ENCODE measurements at regions not wholly inside any gene's neighbourhood (a gene's known extent, or its start where the extent isn't known, plus 50 kb on each side); places are given as distances from the start of the nearest gene placed in this dataset.
A peak's percentile ranks its signal among the peaks of the same experiment; 100 is the strongest.
"Not testable (repeated sequence)": the region's sequence is repeated elsewhere in the genome, so short reads cannot be mapped to it uniquely, and the experiment has no call there.

DNA sequence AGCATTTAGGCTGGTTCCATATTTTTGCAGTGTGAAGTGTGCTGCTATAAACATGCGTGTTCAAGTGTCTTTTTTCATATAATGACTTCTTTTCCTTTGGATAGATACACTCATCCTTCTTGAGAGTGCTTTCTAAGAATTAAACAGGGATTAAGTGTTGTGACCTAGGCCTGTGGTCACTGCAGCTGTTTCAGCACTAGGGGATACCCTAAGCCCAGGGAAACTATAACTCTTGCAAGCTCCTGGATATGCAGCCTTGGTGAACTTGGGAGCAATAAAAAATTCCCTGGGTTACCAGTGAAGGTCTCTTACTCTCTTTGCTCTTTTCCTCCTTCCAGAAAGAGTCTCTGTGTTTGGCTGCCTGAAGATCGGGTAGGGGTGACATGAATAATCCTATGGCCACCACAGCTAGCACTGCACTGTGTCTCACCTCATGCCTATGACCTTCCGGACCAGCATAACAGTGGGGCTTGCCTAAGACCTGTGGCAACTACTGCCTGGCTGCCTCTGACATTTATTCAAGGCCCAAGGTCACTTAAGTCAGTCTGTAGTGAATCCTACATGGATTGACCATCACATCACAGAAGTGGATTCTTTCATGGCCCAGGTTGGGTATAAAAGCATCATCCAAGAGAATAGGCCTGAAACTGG lies 799.7 kb downstream of the DACH1 start:
- peak; percentile 46 for DNase-seq

DNA sequence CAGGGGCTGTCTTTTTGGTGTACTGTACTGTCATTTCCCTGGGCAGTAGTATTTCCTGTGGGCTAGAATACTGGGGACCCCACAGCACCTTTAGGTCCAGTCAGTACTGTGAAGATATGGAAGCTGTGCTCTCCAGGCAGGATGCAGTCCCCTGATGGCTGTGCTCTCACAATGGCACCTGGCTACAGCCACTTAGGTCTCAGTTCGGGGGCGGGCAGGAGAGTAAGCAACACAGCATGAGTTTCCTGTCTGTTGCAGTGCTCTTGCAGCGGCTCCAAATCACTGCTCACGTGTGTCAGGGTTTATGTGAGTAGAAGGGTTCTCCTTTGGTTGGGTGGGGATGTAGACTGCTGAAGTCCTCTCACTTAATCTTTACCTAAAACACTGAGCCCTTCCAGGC lies 810.4 kb downstream of the DACH1 start:
- DNase-seq, result peak; percentile 65

DNA sequence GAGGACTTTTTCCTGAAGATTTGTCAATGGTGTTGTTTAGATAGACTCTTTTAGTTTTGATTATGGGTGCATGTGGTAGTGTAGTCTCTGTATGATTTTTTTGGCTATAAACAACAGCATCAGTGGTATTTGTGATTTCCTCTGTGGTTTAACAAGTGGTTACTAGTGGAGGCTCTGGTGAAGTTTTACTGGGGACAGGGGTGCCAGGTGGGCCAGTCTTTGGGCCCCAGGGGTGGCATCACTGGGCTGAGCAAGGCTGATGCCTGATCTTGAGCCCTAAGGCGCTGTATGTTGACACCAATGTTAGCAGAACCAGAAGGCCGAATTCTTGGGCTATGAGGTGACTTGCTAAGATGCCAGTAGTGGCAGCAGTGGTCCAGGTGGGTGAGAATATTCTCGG lies 811.4 kb downstream of the DACH1 start:
- no peak for DNase-seq

DNA sequence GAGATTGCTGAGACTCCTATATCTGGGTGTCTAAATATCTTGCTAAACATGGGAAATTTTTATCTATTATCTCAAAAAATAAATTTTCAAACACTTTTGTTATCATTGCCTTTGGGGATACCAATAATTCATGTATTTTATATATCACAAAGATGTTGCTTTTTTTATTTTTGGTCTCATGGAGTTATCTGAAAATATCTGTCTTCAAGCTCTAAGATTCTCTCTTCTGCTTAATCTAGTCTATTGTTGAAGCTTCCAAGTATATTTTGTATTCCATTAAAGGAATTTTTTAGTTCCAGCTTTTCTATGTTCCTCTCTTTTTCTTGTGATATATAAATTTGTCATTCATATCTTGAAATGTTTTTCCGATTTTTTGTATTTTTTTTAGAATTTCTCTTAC lies 812.0 kb downstream of the DACH1 start:
- DNase-seq, result no peak

DNA sequence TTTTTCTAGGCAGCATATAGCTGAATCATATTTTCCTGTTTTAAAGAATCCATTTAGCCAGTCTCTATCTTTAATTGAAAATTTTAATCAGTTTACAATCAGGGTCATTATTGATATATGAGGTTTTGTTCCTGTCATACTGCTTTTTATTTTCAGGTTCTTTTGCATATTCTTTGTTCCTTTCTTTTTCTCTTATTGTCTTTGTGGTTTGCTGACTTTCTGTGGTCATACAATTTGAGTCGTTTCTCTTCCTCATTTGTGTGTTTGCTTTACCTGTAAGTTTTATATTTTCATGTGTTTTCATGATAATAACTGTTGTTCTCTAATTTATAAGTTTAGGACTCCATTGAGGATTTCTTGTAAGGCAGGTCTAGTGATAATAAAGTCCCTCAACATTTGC lies 812.6 kb downstream of the DACH1 start:
- no peak for DNase-seq

DNA sequence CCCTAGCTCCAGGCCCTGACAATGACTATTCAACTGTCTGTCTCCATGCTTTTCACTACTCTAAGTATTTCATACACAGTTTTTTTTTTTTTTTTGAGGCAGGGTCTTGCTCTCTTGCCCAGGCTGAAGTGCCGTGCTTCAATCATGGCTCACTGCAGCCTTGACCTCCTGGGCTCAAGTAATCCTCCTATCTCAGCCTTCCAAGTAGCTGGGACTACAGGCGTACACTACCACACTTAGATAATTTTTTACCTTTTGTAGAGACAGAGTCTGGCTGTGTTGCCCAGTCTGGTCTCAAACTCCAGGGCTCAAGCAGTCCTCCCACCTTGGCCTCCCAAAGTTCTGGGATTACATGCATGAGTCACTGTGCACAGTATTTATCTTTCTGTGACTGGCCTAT lies 815.4 kb downstream of the DACH1 start:
- no peak for DNase-seq

DNA sequence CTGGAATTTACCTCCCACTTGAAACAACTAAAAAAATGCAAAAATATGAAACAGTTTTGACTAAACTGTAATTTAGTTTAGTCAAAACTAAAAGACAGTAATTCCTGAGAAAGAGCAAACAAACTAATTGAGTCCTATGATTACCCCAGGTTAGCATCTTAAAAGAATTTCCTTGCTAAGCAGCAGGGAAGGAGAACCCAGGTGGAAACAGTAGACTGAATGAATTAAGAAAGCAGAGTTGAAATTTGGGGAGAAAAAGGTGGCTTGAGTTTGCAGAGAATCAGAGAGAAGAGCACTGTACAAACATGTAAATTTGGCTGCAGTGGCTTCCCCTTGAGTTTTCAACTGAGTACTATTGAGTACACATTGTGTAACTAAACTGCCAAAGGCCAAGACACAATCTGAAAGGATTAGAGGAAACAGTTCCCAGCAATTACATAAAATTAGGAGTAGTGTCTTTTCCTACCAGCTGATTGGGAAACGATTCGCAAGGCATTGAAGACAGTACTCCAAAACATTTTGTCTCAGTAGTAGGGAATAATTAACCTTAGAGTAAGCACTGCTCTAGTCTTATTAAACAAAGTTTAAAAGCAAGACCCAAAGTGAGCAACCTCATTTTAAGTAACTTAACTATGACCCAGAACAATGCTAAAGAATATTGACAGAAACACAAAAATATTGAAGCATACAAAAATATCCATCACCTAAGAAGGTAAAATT lies 820.5 kb downstream of the DACH1 start:
- no peak for DNase-seq

DNA sequence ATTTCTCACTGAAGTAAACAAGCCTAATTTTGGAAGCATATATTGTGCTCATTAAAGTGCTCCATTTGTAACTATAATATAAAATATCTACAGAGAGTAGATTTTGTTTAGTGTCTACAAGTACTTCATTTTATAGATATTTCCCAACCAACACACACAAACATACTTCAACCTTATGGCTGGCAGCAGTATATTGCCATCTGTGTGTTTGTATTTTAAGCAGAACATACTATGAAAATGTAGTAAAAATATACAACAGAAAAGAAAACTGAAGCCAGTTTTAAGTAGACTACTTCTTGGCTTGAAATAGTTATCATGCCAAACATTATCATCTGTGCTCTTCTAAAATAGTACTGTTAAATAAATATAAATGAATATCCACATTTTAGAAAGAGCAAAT lies 821.9 kb downstream of the DACH1 start:
- DNase-seq, result no peak

DNA sequence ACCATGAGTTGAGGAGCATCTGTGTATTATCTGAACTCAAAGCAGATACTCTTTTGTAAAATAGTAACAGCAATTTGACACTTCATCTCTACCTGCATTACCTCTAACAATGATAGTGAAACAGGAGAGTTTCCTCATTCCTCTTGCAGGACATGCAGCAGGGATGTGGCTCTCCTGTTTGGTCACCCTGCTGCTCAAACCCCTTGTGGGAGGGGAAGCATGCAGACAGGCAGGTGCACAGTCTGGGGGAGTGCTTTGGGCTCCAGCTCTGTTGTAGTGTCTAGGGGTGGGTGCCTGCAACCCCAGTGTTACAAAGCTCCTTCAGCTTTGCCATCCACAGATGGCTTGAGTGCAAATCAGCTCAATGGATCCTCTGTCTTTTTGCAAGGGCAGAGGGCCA lies 827.6 kb downstream of the DACH1 start:
- peak; percentile 38 for DNase-seq

DNA sequence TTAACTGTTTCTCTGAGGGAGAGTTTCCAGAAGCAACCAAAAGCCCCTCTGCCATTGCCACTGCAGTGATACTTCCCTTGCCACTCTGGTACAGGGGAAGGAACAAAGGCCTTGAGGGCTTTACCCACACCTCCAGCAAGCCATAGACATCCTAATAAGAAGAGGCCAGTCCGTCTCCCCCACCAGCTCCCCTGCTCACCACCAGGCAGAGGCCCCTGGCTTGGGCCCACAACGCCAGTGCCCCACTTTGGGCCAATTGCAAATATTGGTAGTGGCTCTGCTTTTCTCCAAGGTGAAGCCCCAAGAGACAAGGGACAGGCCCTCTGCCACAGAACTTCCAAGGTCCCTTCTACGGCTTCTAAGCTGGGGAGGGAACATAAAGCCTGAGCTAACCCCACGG lies 833.0 kb downstream of the DACH1 start:
- DNase-seq, result no peak

DNA sequence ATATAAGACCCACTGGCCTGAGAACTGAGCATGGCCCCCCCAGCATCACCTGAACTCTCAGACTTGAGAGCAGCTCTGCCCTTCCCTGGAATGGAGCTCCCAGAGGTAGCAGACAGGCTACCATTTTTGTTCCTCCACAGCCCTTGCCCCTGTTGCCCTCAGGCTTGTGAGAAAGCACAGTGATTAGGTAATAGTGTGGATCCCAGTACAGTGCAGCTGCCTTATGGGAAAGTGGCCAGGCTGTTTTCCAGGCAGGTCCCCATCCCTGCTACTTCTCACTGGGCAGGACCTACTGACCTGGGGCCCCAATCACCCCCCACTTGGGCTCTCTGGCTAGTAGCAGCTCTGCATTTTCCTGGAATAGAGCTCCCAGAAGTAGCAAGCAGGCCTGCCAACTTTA lies 834.0 kb downstream of the DACH1 start:
- DNase-seq, result no peak

DNA sequence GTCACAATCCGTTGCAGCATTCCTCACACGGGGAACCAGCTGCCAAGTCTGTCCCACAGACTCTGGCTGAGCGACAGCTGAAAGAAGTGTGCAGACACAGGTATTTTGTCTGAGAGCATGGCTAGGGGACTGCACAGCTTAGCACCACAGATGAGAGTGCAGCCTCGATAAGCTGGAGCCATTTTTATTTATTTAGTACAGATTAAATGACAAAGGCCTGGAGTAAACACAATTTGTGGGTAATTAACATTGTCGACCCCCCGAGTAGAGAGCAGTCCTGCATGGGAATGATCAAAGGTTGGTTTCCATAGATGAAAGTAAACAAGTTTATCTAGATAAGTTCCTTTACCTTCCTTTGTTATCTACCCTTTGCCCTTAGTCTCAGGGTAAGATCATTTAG lies 836.2 kb downstream of the DACH1 start:
- DNase-seq, result no peak

DNA sequence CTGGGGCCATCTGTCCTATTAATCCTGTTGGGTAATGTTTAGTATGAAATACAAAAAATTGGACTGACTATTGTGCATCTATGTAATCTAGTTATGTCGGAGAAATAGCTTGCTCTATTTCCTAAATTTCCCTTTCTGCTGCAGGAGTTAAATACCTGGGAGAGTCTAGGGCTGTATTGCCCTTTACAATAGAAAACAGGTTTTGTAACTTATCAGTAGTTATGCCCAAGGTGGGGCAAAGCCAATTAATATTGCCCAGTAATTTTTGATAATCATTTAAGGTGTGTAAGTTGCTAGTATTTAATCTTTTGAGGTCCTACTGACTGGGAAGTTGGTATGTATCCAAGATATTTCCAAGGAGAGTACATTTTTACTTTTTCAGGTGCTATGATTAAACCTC lies 838.1 kb downstream of the DACH1 start:
- no peak for DNase-seq

DNA sequence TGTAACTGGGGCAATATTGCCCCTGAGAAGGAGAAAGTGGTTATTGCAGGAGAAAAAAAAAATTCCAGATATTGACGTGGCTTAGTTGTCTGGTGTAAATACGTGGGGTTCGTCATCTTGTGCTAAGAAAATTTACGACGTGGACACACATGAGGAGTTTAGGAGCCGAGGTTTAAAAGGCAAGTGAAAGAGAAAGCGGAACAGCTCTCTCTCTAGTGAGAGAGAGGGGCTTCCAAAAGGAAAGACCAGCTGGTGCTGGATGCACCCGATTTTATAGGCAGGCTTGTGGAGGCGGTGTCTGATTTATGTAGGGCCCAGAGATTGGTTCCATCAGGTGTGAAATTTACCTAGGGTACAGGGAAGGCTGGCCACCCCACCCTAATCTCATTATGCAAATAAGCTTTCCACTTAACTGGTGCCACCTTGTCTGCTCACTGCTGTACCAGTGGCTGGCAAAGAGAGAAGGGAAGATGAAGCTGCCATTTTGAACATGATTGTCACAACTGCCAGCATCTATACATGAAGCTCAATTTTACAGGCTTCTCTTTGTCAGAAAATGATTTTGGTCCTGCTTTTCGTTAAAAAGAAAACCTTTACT lies 845.1 kb downstream of the DACH1 start:
- peak; percentile 14 for DNase-seq

DNA sequence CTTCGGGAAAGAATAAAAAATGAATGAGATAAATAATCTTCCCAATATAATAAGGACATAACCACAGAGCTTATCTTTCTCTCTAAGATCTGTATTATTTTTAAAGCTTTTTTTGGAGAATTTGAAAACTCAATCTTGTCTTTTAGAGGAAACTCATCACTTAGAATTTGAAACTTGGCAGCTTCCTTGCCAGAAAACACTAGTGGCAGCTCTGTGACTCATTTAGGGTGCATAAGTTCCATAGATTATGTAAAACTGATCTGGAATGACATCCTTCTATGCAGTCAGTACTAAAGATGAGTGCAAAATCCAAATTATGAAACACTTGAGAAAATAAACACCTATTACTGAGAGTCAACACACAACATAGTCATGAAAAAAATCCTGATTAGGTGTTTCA lies 848.0 kb downstream of the DACH1 start:
- DNase-seq, result no peak

DNA sequence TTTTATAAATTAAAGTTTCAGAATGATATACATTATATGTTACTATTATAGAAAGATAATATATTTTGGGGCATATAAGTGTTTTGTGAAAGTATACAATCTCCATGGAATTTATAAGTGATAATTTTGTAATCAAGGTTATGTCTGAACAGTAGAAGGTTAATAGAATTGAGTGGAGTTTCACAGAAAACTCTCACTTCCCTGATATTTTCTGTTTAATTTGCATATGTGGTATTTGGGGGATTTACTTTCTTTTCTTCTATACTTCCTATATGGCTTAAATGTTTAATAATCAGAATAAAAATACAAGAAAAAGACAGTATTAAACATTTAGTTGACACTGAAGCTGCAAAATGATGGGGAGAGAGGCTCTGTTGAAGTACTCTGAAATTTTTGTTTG lies 848.5 kb downstream of the DACH1 start:
- DNase-seq, result no peak

DNA sequence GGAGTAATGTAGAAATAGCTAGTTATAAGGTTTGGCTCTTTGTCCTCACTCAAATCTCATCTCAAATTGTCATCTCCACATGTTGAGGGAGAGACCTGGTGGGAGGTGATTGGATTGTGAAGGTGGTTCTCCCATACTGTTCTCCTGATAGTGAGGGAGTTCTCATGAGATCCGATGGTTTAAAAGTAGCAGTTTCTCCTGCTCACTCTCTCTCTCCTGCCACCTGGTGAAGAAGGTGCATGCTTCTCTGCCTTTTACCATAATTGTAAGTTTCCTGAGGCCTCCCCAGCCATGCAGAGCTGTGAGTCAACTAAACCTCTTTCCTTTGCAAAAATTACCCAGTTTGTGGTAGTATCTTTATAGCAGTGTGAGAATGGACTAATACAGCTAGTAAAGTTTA lies 849.4 kb downstream of the DACH1 start:
- no peak for DNase-seq

DNA sequence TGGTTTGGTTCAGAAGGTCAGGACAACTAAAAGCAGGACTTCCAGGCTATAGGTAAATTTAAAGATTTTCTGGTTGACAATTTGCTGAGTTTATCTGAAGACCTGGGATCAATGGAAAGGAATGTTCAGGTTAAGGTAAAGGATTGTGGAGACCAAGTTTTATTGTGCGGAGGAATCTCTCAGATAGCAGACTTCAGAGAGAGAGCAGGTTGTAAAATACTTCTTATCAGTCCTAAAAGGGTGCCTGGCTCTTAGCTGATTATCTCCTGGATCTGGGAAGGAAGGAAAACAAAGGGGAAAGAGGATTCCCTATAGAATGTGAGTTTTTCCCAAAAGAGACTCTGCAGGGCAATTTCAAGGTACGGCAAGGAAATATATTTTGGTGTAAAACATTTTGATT lies 851.5 kb downstream of the DACH1 start:
- no peak for DNase-seq

DNA sequence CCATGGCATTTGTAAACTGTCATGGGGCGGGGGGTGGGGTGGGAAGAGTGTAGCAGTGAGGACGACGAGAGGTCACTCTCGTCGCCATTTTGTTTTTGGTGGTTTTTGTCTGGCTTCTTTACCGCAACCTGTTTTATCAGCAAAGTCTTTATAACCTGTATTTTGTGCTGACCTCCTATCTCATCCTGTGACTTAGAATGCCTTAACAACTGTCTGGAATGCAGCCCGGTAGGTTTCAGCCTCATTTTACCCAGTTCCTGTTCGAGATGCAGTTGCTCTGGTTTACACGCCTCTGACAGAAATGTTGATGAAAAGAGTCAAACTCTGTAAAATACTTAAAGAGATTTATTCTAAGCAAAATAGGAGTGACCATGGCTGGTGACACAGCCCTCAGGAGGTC lies 852.0 kb downstream of the DACH1 start:
- DNase-seq, result no peak

DNA sequence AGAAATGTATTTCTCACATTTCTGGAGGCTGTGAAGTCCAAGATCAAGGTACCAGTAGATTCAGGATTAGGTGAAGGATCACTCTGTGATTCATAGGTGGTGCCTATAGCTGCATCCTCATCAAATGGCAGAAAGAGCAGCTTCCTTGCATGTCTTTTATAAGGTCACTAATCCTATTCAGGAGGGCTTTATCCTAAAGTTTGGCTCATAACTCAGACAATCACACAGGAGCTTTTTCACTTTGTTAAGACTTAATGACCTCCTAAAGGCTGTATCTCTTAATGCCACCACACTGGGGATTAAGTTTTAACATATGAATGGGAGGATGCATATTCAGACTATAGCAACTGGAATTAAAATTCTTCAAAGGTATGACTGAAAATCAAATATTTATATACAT lies 861.1 kb downstream of the DACH1 start:
- no peak for DNase-seq

DNA sequence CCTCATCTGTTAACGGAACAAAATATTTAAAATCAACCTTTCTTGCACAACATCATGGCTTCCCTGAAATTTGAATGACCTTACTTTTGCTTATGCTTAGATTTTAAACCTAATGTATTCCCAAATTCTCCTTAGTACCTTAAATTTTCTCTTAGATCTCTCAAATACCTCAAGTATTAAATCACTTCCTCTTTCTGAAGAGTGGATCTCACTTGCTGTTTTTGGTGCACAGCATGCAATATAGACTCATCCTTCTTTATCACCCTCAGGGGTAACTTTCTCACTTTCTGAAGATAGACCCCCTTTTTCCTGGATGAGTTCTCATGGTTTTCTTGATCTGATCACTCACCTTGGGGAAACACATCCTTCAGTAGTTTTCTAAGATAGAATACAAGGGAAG lies 871.7 kb downstream of the DACH1 start:
- no peak for DNase-seq

DNA sequence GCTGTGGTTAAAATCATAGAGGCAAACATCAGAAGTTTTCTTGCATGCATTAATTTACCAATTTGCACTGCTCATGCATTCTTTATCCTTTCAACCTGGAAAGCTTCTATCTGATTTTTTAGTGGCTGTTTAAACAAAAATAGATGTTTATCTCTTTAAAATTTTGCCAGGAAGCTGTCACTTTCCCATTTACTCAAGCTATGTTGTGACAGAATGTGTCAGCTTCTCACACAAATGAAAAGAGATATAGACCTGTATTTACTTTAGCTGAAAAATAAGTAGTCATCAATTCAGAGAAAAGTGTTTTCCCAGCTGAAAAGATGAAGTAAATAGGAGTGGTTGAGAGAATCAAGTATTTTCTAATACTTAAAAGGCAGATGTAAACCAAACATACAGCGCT lies 872.8 kb downstream of the DACH1 start:
- no peak for DNase-seq

DNA sequence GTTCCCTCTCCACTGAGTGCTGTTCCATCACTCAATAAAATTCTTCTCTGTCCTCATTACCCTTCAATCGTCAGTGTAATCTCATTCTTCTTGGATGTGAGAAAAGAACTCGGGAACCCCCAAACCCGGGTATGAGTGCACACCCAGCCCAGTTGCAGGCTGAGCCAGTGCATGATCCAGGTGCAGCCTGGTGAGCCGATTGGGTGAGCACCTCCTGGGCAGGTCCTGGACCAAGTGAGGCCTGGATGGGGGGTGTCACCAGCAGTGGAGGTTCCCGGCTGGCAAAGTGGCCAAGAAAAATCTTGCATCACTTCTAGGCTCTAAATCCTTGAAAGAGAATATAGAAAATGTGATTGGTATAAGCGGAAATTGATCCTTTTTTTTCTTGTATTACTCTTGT lies 878.8 kb upstream of the KLHL1 start:
- no peak for DNase-seq

DNA sequence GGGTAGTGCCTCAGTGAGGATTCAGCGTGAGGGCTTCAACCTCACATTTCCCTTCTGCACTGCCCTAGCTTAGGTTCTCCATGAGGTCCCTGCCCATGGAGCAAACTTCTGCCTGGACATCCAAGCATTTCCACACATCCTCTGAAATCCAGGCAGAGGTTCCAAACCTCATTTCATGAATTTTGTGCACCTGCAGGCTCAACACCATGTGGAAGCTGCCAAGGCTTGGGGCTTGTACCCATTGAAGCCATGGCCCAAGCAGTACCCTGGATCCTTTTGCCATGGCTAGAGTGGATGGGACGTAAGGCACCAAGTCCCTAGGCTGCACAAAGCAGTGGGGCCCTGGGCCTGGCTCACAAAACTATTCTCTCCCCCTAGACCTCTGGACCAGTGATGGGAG lies 877.1 kb upstream of the KLHL1 start:
- no peak for DNase-seq

DNA sequence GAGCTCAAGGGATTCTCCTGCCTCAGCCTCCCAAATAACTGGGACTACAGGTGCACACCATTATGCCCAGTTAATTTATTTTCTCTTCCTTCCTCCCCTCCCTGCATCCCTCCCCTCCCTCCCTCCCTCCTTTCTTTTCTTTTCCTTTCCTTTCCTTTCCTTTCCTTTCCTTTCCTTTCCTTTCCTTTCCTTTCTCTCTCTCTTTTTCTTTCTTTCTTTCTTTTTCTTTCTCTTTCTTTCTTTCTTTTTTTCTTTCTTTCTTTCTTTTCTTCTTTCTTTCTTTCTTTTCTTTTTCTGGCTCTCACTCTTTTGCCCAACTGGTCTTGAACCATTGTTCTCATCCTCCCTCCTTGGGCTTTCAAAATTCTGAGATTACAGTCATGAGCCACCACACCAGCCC lies 873.0 kb upstream of the KLHL1 start:
- DNase-seq, result not testable (repeated sequence)

Measured in NCI-H146 (cell line).